ENCODE measurements at regions not wholly inside any gene's neighbourhood (a gene's known extent, or its start where the extent isn't known, plus 50 kb on each side); places are given as distances from the start of the nearest gene placed in this dataset.

GRCh38 chr10:78692071-78692470 is 376.7 kb upstream of the ZMIZ1 start:
- Mint-ChIP-seq H3K27ac (no peak overlapping the region), H3K27me3 (ENCODE audit: low read depth) (no peaks in the 10 kb centered on the region), H3K36me3 (ENCODE audit: low read depth) (no peaks in the 10 kb centered on the region), H3K4me3 (no peak overlapping the region), H3K9me3 (no peaks in the 10 kb centered on the region), H3K4me1 (ENCODE audit: low read depth) (no peaks in the 10 kb centered on the region)
- DNase-seq (ENCODE audit: low spot score): no peak

GRCh38 chr10:78695846-78696245 is 372.9 kb upstream of the ZMIZ1 start:
- Mint-ChIP-seq H3K36me3 (ENCODE audit: low read depth) (no peaks in the 10 kb centered on the region), H3K4me1 (ENCODE audit: low read depth) (no peaks in the 10 kb centered on the region), H3K27ac (no peak overlapping the region), H3K4me3 (no peak overlapping the region), H3K9me3 (no peaks in the 10 kb centered on the region), H3K27me3 (ENCODE audit: low read depth) (no peaks in the 10 kb centered on the region)
- DNase-seq (ENCODE audit: low spot score): no peak

GRCh38 chr10:78696791-78697395 is 371.9 kb upstream of the ZMIZ1 start:
- H3K27ac Mint-ChIP-seq: no peak overlapping the region
- H3K36me3 Mint-ChIP-seq (ENCODE audit: low read depth): no peaks in the 10 kb centered on the region
- no peak for DNase-seq (ENCODE audit: low spot score)
- H3K27me3 Mint-ChIP-seq (ENCODE audit: low read depth): no peaks in the 10 kb centered on the region
- no peaks in the 10 kb centered on the region for H3K9me3 Mint-ChIP-seq
- H3K4me3 Mint-ChIP-seq: no peak overlapping the region
- no peaks in the 10 kb centered on the region for H3K4me1 Mint-ChIP-seq (ENCODE audit: low read depth)

GRCh38 chr10:78699971-78700370 is 368.8 kb upstream of the ZMIZ1 start:
- peaks cover 2% of the 10 kb centered on the region for H3K27me3 Mint-ChIP-seq (ENCODE audit: low read depth)
- no peaks in the 10 kb centered on the region for H3K36me3 Mint-ChIP-seq (ENCODE audit: low read depth)
- DNase-seq (ENCODE audit: low spot score): no peak
- no peaks in the 10 kb centered on the region for H3K4me1 Mint-ChIP-seq (ENCODE audit: low read depth)
- no peak overlapping the region for H3K4me3 Mint-ChIP-seq
- H3K27ac Mint-ChIP-seq: no peak overlapping the region
- H3K9me3 Mint-ChIP-seq: no peaks in the 10 kb centered on the region

- Mint-ChIP-seq H3K27me3 (ENCODE audit: low read depth) (peaks cover 2% of the 10 kb centered on the region), H3K9me3 (no peaks in the 10 kb centered on the region), H3K4me3 (no peak overlapping the region), H3K36me3 (ENCODE audit: low read depth) (no peaks in the 10 kb centered on the region), H3K4me1 (ENCODE audit: low read depth) (no peaks in the 10 kb centered on the region), H3K27ac (no peak overlapping the region)
- no peak for DNase-seq (ENCODE audit: low spot score)
Observed at GRCh38 chr10:78700413-78700812, 368.4 kb upstream of the ZMIZ1 start.

- Mint-ChIP-seq H3K4me3 (no peak overlapping the region), H3K9me3 (no peaks in the 10 kb centered on the region), H3K27ac (no peak overlapping the region), H3K27me3 (ENCODE audit: low read depth) (peaks cover 2% of the 10 kb centered on the region), H3K4me1 (ENCODE audit: low read depth) (no peaks in the 10 kb centered on the region), H3K36me3 (ENCODE audit: low read depth) (no peaks in the 10 kb centered on the region)
- no peak for DNase-seq (ENCODE audit: low spot score)
Observed at GRCh38 chr10:78700816-78701520, 367.8 kb upstream of the ZMIZ1 start.

GRCh38 chr10:78702186-78702585 is 366.6 kb upstream of the ZMIZ1 start:
- no peak for DNase-seq (ENCODE audit: low spot score)
- Mint-ChIP-seq H3K9me3 (no peaks in the 10 kb centered on the region), H3K27ac (no peak overlapping the region), H3K4me3 (no peak overlapping the region), H3K27me3 (ENCODE audit: low read depth) (peaks cover 2% of the 10 kb centered on the region), H3K4me1 (ENCODE audit: low read depth) (no peaks in the 10 kb centered on the region), H3K36me3 (ENCODE audit: low read depth) (no peaks in the 10 kb centered on the region)

- Mint-ChIP-seq H3K9me3 (no peaks in the 10 kb centered on the region), H3K36me3 (ENCODE audit: low read depth) (no peaks in the 10 kb centered on the region), H3K27ac (no peak overlapping the region)
Observed at GRCh38 chr10:78702876-78703275, 365.9 kb upstream of the ZMIZ1 start.

GRCh38 chr10:78703593-78703992 is 365.2 kb upstream of the ZMIZ1 start:
- H3K36me3 Mint-ChIP-seq (ENCODE audit: low read depth): no peaks in the 10 kb centered on the region
- DNase-seq (ENCODE audit: low spot score): no peak
- H3K4me3 Mint-ChIP-seq: no peak overlapping the region
- H3K9me3 Mint-ChIP-seq: no peaks in the 10 kb centered on the region
- no peak overlapping the region for H3K27ac Mint-ChIP-seq
- H3K27me3 Mint-ChIP-seq (ENCODE audit: low read depth): peaks cover 2% of the 10 kb centered on the region
- H3K4me1 Mint-ChIP-seq (ENCODE audit: low read depth): no peaks in the 10 kb centered on the region

More at GRCh38 chr10:78702876-78703275, 365.9 kb upstream of the ZMIZ1 start:
- H3K27me3 Mint-ChIP-seq (ENCODE audit: low read depth): peaks cover 2% of the 10 kb centered on the region
- no peak overlapping the region for H3K4me3 Mint-ChIP-seq
- no peak for DNase-seq (ENCODE audit: low spot score)
- no peaks in the 10 kb centered on the region for H3K4me1 Mint-ChIP-seq (ENCODE audit: low read depth)

- H3K27me3 Mint-ChIP-seq (ENCODE audit: low read depth): peaks cover 2% of the 10 kb centered on the region
- H3K4me3 Mint-ChIP-seq: no peak overlapping the region
- DNase-seq (ENCODE audit: low spot score): no peak
- H3K4me1 Mint-ChIP-seq (ENCODE audit: low read depth): no peaks in the 10 kb centered on the region
- H3K36me3 Mint-ChIP-seq (ENCODE audit: low read depth): no peaks in the 10 kb centered on the region
- no peaks in the 10 kb centered on the region for H3K9me3 Mint-ChIP-seq
- no peak overlapping the region for H3K27ac Mint-ChIP-seq
Observed at GRCh38 chr10:78706256-78706655, 362.5 kb upstream of the ZMIZ1 start.

- H3K36me3 Mint-ChIP-seq (ENCODE audit: low read depth): no peaks in the 10 kb centered on the region
- H3K4me3 Mint-ChIP-seq: no peak overlapping the region
- peaks cover 2% of the 10 kb centered on the region for H3K27me3 Mint-ChIP-seq (ENCODE audit: low read depth)
- H3K4me1 Mint-ChIP-seq (ENCODE audit: low read depth): no peaks in the 10 kb centered on the region
- DNase-seq (ENCODE audit: low spot score): no peak
- H3K9me3 Mint-ChIP-seq: no peaks in the 10 kb centered on the region
- H3K27ac Mint-ChIP-seq: no peak overlapping the region
Observed at GRCh38 chr10:78706726-78707540, 361.8 kb upstream of the ZMIZ1 start.

- H3K36me3 Mint-ChIP-seq (ENCODE audit: low read depth): no peaks in the 10 kb centered on the region
- DNase-seq (ENCODE audit: low spot score): no peak
- no peak overlapping the region for H3K4me3 Mint-ChIP-seq
- H3K27ac Mint-ChIP-seq: no peak overlapping the region
- H3K9me3 Mint-ChIP-seq: no peaks in the 10 kb centered on the region
- H3K27me3 Mint-ChIP-seq (ENCODE audit: low read depth): peaks cover 2% of the 10 kb centered on the region
- H3K4me1 Mint-ChIP-seq (ENCODE audit: low read depth): no peaks in the 10 kb centered on the region
Observed at GRCh38 chr10:78707745-78708144, 361.0 kb upstream of the ZMIZ1 start.

GRCh38 chr10:78712147-78712546 is 356.6 kb upstream of the ZMIZ1 start:
- Mint-ChIP-seq H3K27ac (no peak overlapping the region), H3K4me3 (no peak overlapping the region), H3K27me3 (ENCODE audit: low read depth) (peaks cover 2% of the 10 kb centered on the region), H3K9me3 (no peaks in the 10 kb centered on the region), H3K4me1 (ENCODE audit: low read depth) (no peaks in the 10 kb centered on the region), H3K36me3 (ENCODE audit: low read depth) (no peaks in the 10 kb centered on the region)
- no peak for DNase-seq (ENCODE audit: low spot score)

- H3K36me3 Mint-ChIP-seq (ENCODE audit: low read depth): no peaks in the 10 kb centered on the region
- peaks cover 2% of the 10 kb centered on the region for H3K27me3 Mint-ChIP-seq (ENCODE audit: low read depth)
- no peaks in the 10 kb centered on the region for H3K9me3 Mint-ChIP-seq
- no peaks in the 10 kb centered on the region for H3K4me1 Mint-ChIP-seq (ENCODE audit: low read depth)
- H3K27ac Mint-ChIP-seq: no peak overlapping the region
- no peak for DNase-seq (ENCODE audit: low spot score)
- no peak overlapping the region for H3K4me3 Mint-ChIP-seq
Observed at GRCh38 chr10:78713659-78714058, 355.1 kb upstream of the ZMIZ1 start.

All from T-helper 2 cell treated with Interferon-gamma antibody and Interleukin-4, amounts not matched to agents 5 μg/mL and 100 μg/mL, for 36 hours (primary cell).